ENCODE measurements at regions not wholly inside any gene's neighbourhood (a gene's known extent, or its start where the extent isn't known, plus 50 kb on each side); places are given as distances from the start of the nearest gene placed in this dataset.
"Not testable (repeated sequence)": the region's sequence is repeated elsewhere in the genome, so short reads cannot be mapped to it uniquely, and the experiment has no call there.

DNA sequence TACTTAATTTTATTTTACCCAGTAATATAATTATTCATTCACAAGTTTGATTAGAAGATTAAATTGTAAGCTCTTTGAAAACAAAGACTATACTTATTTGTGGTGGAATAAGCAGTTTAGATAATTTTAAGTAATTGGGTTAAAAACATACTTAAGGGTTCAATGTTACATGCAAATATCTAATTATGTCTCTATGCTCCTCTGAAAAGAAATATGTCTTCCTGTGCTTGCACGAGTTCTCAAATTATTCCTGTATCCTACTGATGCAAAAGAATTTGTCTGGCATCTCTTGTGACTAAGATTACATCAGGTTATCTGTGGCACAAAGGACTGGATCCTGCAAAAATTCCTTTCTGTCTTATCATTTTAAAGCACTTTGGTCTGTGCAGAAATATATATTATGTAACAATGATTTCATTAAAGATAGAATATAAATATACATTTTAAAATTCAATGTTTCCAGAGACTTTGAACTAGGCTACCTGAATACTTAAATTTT is 416.7 kb downstream of the COL11A1 start (continued):
- TF ChIP-seq, protein P1, sequence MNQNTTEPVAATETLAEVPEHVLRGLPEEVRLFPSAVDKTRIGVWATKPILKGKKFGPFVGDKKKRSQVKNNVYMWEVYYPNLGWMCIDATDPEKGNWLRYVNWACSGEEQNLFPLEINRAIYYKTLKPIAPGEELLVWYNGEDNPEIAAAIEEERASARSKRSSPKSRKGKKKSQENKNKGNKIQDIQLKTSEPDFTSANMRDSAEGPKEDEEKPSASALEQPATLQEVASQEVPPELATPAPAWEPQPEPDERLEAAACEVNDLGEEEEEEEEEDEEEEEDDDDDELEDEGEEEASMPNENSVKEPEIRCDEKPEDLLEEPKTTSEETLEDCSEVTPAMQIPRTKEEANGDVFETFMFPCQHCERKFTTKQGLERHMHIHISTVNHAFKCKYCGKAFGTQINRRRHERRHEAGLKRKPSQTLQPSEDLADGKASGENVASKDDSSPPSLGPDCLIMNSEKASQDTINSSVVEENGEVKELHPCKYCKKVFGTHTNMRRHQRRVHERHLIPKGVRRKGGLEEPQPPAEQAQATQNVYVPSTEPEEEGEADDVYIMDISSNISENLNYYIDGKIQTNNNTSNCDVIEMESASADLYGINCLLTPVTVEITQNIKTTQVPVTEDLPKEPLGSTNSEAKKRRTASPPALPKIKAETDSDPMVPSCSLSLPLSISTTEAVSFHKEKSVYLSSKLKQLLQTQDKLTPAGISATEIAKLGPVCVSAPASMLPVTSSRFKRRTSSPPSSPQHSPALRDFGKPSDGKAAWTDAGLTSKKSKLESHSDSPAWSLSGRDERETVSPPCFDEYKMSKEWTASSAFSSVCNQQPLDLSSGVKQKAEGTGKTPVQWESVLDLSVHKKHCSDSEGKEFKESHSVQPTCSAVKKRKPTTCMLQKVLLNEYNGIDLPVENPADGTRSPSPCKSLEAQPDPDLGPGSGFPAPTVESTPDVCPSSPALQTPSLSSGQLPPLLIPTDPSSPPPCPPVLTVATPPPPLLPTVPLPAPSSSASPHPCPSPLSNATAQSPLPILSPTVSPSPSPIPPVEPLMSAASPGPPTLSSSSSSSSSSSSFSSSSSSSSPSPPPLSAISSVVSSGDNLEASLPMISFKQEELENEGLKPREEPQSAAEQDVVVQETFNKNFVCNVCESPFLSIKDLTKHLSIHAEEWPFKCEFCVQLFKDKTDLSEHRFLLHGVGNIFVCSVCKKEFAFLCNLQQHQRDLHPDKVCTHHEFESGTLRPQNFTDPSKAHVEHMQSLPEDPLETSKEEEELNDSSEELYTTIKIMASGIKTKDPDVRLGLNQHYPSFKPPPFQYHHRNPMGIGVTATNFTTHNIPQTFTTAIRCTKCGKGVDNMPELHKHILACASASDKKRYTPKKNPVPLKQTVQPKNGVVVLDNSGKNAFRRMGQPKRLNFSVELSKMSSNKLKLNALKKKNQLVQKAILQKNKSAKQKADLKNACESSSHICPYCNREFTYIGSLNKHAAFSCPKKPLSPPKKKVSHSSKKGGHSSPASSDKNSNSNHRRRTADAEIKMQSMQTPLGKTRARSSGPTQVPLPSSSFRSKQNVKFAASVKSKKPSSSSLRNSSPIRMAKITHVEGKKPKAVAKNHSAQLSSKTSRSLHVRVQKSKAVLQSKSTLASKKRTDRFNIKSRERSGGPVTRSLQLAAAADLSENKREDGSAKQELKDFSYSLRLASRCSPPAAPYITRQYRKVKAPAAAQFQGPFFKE (tag by site-specific recombination; IDR thresholded peaks at IDR 0.05; ENCODE audit: borderline replicate concordance): no peak
- TF ChIP-seq ZNF830 (tag by site-specific recombination; IDR thresholded peaks at IDR 0.05; ENCODE audit: low read depth): no peak
- TF ChIP-seq ZNF664 (tag by site-specific recombination; IDR thresholded peaks at IDR 0.05): no peak
- TF ChIP-seq, protein P2, sequence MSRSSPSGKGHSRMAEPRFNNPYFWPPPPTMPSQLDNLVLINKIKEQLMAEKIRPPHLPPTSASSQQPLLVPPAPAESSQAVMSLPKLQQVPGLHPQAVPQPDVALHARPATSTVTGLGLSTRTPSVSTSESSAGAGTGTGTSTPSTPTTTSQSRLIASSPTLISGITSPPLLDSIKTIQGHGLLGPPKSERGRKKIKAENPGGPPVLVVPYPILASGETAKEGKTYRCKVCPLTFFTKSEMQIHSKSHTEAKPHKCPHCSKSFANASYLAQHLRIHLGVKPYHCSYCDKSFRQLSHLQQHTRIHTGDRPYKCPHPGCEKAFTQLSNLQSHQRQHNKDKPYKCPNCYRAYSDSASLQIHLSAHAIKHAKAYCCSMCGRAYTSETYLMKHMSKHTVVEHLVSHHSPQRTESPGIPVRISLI (tag by site-specific recombination; IDR thresholded peaks at IDR 0.05): no peak

DNA sequence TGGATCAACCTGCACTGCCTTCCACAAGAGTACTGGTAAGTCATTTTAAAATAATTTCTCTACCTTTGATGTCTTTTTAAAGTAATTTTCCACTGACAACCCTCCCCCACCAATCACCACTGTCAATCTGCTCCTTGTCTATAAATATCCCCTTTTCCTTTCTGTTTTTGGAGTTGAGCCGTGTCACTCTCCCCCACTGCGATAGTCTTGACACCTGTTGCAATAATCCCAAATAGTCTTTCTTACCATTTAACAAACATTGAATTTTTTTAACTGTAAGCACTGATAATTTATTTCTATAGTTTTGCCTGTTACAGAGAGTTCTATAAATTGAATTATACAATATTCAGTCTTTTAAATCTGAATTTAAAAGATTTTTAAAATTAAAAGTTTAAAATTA is 420.9 kb downstream of the COL11A1 start:
- POLR2A ChIA-PET: no interaction called here
- no peak for TF ChIP-seq ZNF837 (tag by site-specific recombination; IDR thresholded peaks at IDR 0.05)
- peak; percentile 64 for TF ChIP-seq SCRT2 (tag by site-specific recombination; IDR thresholded peaks at IDR 0.05)
- TF ChIP-seq ZNF600 (tag by site-specific recombination; IDR thresholded peaks at IDR 0.05): no peak
- no peak for TF ChIP-seq ZNF157 (tag by site-specific recombination; IDR thresholded peaks at IDR 0.05)
- TF ChIP-seq OVOL3 (tag by site-specific recombination; IDR thresholded peaks at IDR 0.05): no peak
- no peak for TF ChIP-seq GLIS2 (tag by site-specific recombination; IDR thresholded peaks at IDR 0.05)
- TF ChIP-seq ZNF184 (tag by site-specific recombination; IDR thresholded peaks at IDR 0.05): no peak
- H3K4me1 ChIP-seq (ENCODE audit: control insufficient read depth, insufficient read depth, low read length): no peaks in the 10 kb centered on the region

DNA sequence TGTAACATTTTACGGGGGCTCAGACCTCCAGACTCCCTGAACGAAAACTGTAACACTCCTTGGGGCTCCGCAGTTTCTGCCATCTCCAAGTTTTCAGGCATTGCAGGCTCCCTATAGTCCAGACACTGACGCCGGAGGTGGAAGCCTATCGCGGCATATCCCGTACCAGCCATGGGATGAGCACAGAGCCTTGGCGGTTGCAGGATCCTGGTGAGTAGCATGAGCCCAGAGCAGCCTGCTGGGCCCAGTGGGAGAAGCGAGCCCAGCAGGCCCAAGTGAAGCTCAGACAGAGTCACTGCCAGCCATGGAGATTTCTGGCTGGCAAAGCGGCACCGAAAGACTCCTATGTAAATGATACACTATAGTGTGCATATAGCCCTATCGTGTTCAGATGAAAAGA is 446.8 kb downstream of the COL11A1 start:
- POLR2A ChIA-PET: interaction anchor here (0.6 kb wide), 1 partner anchor 118 kb away, joined by 3 read pairs; no protein-coding TSS in a partner anchor
- CTCF ChIA-PET: no interaction called here
- Histone ChIP-seq H3K4me3 (ENCODE audit: low read depth, low read length) (no peak overlapping the region), H3K36me3 (ENCODE audit: control insufficient read depth in 2 of 2, insufficient read depth in 1 of 2, low read length in 2 of 2) (no peaks in the 10 kb centered on the region), H3K4me1 (ENCODE audit: control insufficient read depth, insufficient read depth, low read length) (no peaks in the 10 kb centered on the region), H3K27ac (ENCODE audit: extremely low read depth, low read depth, low read length) (no peak overlapping the region), H3K9me3 (ENCODE audit: control insufficient read depth, insufficient read depth, low read depth, low read length) (no peaks in the 10 kb centered on the region)
- TF ChIP-seq ZNF585B (tag by site-specific recombination; IDR thresholded peaks at IDR 0.05) (no peak), REPIN1 (tag by site-specific recombination; IDR thresholded peaks at IDR 0.05; ENCODE audit: low read depth) (no peak), ZNF248 (tag by site-specific recombination; IDR thresholded peaks at IDR 0.05) (no peak), ZNF626 (tag by site-specific recombination; IDR thresholded peaks at IDR 0.05) (no peak), ZNF350 (tag by site-specific recombination; IDR thresholded peaks at IDR 0.05) (no peak), ZNF670 (tag by site-specific recombination; IDR thresholded peaks at IDR 0.05; ENCODE audit: low read depth) (no peak), ZNF266 (tag by site-specific recombination; IDR thresholded peaks at IDR 0.05; ENCODE audit: low read depth) (no peak), ZNF600 (tag by site-specific recombination; IDR thresholded peaks at IDR 0.05) (no peak), ZNF214 (tag by site-specific recombination; IDR thresholded peaks at IDR 0.05; ENCODE audit: borderline replicate concordance) (no peak), OVOL3 (tag by site-specific recombination; IDR thresholded peaks at IDR 0.05) (no peak), ZNF292 (tag by site-specific recombination; IDR thresholded peaks at IDR 0.05; ENCODE audit: borderline replicate concordance, low read depth) (no peak), ZNF843 (tag by site-specific recombination; IDR thresholded peaks at IDR 0.05) (no peak), KLF1 (tag by site-specific recombination; IDR thresholded peaks at IDR 0.05) (no peak), ZNF433 (tag by site-specific recombination; IDR thresholded peaks at IDR 0.05; ENCODE audit: low read depth) (no peak), RBAK (tag by site-specific recombination; IDR thresholded peaks at IDR 0.05) (no peak)

More for the DNA sequence above, 420.9 kb downstream of the COL11A1 start:
- H3K27ac ChIP-seq (ENCODE audit: extremely low read depth, low read depth, low read length): no peak overlapping the region
- H3K9me3 ChIP-seq (ENCODE audit: control insufficient read depth, insufficient read depth, low read depth, low read length): no peaks in the 10 kb centered on the region
- no peaks in the 10 kb centered on the region for H3K36me3 ChIP-seq (ENCODE audit: control insufficient read depth in 2 of 2, insufficient read depth in 1 of 2, low read length in 2 of 2)
- H3K4me3 ChIP-seq (ENCODE audit: low read depth, low read length): no peak overlapping the region
- CTCF ChIA-PET: no interaction called here

DNA sequence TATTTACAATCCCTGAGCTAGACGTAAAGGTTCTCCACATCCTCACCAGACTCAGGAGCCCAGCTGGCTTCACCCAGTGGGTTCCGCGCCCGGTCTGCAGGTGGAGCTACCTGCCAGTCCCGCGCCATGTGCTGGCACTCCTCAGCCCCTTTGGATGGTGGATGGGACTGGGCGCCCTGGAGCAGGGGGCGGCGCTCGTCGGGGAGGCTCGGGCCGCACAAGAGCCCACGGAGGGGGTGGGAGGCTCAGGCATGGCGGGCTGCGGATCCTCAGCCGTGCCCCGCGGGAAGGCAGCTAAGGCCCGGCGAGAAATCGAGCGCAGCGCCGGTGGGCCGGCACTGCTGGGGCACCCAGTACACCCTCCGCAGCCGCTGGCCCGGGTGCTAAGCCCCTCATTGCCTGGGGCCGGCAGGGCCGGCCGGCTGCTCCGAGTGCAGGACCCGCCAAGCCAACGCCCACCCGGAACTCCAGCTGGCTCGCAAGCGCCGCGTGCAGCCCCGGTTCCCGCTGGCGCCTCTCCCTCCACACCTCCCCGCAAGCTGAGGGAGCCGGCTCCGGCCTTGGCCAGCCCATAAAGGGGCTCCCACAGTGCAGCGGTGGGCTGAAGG is 448.3 kb downstream of the COL11A1 start:
- POLR2A ChIA-PET: not testable (repeated sequence)

More for the DNA sequence above, 448.3 kb downstream of the COL11A1 start:
- H3K4me3 ChIP-seq (ENCODE audit: low read depth, low read length); H3K36me3 ChIP-seq (ENCODE audit: control insufficient read depth in 2 of 2, insufficient read depth in 1 of 2, low read length in 2 of 2); H3K27ac ChIP-seq (ENCODE audit: extremely low read depth, low read depth, low read length); H3K9me3 ChIP-seq (ENCODE audit: control insufficient read depth, insufficient read depth, low read depth, low read length); H3K4me1 ChIP-seq (ENCODE audit: control insufficient read depth, insufficient read depth, low read length); CTCF ChIA-PET: not testable (repeated sequence)
